H54 (cell line): ENCODE measurements at regions not wholly inside any gene's neighbourhood (a gene's known extent, or its start where the extent isn't known, plus 50 kb on each side); places are given as distances from the start of the nearest gene placed in this dataset.

Experiments used
- DNase-seq: peaks from one replicate; pipeline ENCODE4 v3.0.0; 2011; ENCODE audit warnings: low spot score, mixed read lengths; ENCODE audit not compliant: insufficient read length
- FAIRE-seq: peaks from 3 replicates; lab custom pipeline; 2011; peaks lifted over from hg19 to GRCh38; lab: Jason Lieb, UNC
- POLR2A ChIP-seq: IDR thresholded peaks from 2 replicates; pipeline ENCODE4 v1.6.1; 2011; ENCODE audit warnings: low read depth, mild to moderate bottlenecking, low read length

DNA sequence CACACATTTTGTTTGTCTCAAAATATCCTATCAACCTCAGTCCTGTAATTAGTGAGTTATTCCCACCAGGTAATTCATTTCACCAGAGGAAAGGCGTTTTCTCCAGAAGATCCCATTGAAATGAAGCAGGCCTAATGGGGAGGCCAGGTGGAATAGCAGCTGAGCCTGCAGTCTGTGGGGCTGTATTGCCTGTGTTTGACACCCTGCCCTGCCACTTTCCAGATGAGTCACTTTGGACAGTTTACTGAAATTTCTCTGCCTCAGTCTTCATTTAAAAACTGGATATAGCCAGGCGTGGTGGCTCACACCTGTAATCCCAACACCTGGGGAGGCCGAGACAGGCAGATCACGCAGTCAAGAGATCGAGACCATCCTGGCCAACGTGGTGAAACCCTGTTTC, 78.1 kb upstream of the PPP2R5A start:
- no peak for TF ChIP-seq POLR2A
- FAIRE-seq = no peak
- no peak for DNase-seq

DNA sequence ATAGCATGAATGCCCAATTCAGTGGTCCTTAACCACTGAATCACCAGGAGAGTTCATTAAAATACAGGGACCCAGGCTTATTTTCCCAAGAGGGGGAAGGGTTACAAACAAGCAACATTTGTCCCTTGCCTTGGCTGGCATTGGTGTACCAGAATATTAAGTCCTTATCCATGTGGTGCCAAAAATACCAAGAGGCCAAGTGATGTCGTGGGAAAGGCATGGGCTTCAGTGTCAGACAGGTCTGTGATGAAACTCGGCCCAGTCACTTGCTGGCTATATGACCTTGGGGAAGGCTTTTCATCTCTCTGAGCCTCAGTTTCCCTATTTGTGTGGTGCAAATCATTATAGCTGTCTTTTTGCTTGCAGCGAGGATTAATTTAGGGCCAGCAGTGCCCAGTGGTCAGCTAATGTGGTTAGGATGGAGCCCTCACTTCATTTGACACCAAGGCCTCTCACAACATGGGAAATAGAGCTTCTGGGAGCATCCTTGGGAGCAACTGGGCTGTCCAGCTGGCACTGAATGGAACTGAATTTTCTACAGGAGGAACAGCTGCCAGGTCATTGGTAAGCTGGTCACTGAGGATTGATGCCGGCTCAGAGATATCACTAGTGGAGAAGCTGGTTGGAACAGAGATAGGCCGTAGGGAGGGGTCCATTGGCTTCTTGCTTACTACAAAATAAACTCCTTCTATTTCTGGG, 77.2 kb upstream of the PPP2R5A start:
- FAIRE-seq (no peak), DNase-seq (no peak)
- no peak for TF ChIP-seq POLR2A

DNA sequence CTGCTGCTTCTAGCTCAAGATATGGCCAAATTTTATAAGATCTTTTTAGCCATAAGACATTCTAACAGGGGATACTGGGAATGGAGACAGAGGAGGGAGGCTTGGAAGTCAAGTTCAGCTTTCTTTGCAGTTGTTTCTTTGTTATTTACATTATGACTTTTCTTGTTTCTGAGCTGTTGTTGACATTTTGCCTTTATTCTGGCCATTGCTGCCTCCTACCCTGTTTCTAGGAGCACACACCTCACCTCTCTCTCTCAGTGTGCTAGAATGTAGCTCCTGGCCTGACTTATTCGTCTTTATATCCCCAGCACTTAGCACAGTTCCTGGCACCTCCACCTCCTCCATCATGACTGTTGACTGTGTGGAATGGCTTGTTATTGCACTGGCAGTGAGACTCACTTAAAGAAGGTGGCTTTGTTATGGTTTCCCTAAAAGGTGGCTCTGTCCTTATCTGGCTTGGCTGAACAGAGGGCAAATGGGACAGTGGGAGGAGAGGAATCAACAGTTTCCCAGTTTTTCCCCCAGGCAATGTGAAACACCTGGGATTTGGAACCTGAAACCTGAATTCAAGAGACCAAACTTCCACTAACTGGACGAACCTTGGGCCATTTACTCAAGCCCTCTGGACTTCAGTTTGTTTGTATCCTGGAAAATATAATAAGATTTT, 76.1 kb upstream of the PPP2R5A start:
- no peak for TF ChIP-seq POLR2A
- no peak for FAIRE-seq
- DNase-seq = no peak

DNA sequence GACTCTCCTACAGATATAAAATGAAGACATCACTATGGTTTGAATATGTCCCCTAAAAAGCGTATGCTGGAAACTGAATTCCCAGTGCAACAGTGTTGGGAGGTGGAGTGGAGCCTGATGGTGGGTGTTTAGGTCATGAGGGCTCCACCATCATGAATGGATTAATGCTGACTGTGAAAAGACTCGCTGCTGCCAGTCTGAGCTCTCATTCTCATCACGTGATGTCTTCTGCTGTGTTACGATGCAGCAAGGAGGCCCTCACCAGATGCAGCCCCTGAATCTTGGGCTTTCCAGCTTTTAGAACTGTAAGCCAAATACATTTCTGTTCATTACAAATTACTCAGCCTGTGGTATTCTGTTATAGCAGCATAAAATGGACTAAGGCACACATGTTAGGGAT, 73.8 kb upstream of the PPP2R5A start:
- DNase-seq (no peak), FAIRE-seq (no peak)
- no peak for TF ChIP-seq POLR2A

DNA sequence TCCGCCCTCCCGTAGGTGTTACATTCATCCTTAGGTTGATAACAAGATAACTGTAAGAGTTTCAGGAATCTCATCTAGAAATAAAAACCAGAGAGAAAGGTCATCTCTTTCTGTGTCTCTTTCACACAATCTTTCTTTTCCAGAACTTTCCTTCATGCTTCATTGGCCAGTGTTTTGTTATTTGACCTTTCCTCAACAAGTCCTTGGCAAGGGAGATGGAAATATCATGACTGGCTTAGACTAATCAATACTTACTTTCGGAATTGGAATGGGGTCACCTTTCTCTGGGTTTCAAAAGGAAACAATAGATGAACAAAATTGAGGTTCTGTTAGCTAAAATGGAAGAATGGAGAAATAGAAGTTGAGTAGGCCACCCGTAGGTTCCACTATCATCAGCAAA, 72.9 kb upstream of the PPP2R5A start:
- DNase-seq = no peak
- no peak for FAIRE-seq
- TF ChIP-seq POLR2A = no peak

DNA sequence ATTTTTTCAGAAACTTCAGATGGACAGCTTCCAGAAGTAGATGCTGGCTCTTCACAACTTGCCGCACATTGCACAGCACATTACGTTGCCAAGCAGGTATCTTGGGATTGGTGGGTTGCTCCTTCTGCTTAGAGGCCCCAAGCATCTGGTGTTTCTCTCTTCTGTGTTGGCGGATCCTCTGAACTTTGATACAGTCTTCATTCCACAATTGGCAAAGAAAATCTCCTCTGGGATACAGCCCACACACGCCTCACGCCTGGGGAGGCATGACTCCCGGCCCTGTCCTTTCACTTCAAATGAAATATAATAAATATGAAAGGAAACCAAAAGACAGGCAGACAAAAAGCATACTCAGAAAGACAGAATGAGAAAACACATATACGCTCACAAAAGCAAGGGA, 72.3 kb upstream of the PPP2R5A start:
- no peak for TF ChIP-seq POLR2A
- no peak for FAIRE-seq
- no peak for DNase-seq

DNA sequence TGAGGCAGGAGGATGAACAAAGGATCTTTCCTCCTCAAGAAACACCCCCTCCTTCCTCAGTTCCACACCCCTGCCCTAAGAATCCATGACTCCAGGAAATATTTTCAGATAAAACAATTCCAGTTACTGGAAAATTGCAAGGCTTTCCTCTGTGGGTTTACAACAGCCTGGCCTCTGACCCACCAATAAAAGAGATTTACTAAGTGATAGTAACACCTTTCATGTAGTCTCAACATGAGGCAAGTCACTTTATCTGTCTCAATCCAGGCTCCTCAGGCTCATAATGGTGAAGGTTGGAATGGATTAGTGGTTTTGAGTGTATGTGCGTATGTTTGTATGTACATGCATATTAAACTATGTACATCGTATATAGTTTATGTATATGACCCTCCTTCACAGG, 71.4 kb upstream of the PPP2R5A start:
- DNase-seq = no peak
- no peak for TF ChIP-seq POLR2A
- FAIRE-seq = no peak

DNA sequence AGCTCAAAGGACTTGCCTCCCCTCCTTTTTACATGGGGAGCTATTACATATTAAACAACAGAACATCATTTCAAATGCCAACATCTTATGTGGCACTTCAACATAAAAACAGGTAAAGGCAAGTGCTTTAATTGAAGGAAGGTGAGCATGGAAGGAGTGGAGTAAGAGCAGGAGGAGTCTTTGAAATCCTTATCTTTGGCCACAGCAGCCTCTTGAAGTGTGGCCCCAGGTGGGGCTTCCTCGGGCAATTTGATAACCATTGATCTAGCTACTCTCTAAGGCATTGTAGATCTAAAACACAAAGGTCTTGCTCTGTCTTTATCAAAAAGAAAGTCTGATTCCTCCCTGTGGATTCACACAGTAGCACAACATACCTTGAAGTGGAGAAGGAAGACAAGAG, 70.9 kb upstream of the PPP2R5A start:
- TF ChIP-seq POLR2A = no peak
- no peak for DNase-seq
- FAIRE-seq = no peak

DNA sequence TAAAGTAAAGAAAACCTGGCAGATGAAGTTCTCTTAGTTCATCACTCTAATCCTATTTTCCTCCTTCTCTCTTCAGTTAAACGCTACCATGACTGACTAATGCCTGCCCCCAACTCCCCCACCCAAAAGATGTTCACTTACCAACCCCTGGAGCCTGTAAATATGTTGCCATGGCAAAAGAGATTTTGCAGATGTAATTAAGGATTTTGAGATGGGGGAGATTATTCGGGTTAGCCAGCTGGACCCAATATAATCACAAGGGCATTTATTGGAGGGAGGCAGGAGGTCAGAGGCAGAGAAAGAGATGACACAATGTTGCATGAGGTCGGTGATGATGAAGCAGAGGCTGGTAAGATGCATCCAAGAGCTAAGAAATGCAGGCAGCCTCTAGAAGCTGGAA, 69.3 kb upstream of the PPP2R5A start:
- DNase-seq = no peak
- no peak for FAIRE-seq
- TF ChIP-seq POLR2A = no peak

DNA sequence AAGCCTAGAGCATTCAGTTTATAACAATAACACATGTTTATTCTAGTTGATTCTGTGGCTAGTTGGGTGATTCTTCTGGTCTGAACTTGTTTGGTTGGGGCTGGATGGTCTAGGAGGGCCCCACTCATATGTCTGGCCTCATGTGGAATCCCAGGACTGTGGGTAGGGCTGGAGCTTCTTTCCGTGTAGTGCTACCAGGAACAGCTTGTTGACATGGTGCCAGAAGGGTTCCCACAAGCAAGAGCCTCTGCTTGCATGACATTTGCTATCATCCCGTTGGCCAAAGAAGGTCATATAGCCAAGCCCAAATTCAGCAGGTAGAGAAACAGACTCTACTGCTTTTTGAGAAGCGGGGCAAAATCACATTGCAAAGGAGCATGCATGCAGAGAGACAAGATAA, 67.6 kb upstream of the PPP2R5A start:
- no peak for DNase-seq
- TF ChIP-seq POLR2A = no peak
- no peak for FAIRE-seq

DNA sequence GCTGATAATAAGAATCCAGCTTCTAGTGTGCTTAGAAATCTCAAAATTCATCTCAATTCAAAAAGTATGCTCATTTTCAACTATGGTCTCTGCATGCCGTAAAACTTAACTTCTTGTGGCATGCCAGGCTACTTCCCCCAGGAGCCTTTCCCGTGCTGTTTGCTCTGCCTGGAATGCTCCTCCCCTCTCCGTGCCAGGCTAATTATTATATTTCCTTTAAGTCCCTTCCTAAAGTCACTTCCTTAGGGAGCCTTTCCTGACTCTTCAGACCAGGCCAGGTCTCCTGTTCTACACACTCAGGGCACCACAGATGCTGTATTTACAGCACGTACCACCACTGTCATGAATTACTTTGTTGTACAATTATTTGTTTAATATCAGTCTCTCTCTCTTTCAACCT, 67.1 kb upstream of the PPP2R5A start:
- FAIRE-seq (no peak), DNase-seq (no peak)
- TF ChIP-seq POLR2A = no peak

DNA sequence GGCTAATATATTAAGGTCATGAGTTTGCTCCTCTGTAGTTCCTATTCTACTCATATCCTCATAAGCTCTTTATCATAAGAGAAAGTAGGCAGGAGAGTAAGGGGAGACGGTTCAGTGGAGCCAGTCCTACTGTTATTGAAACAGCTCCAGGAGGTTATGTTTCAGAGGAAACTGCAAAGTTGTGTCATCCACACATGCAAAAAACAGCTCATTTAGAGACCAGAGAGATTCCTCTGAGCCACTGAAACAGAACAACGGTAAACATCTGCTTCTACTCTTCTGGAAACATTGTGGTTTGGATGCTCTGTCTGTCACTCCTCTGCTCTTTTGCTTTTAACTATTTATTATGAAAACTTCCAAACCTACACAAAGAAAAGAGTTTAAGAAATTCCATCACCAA, 66.3 kb upstream of the PPP2R5A start:
- no peak for TF ChIP-seq POLR2A
- FAIRE-seq = no peak
- no peak for DNase-seq

DNA sequence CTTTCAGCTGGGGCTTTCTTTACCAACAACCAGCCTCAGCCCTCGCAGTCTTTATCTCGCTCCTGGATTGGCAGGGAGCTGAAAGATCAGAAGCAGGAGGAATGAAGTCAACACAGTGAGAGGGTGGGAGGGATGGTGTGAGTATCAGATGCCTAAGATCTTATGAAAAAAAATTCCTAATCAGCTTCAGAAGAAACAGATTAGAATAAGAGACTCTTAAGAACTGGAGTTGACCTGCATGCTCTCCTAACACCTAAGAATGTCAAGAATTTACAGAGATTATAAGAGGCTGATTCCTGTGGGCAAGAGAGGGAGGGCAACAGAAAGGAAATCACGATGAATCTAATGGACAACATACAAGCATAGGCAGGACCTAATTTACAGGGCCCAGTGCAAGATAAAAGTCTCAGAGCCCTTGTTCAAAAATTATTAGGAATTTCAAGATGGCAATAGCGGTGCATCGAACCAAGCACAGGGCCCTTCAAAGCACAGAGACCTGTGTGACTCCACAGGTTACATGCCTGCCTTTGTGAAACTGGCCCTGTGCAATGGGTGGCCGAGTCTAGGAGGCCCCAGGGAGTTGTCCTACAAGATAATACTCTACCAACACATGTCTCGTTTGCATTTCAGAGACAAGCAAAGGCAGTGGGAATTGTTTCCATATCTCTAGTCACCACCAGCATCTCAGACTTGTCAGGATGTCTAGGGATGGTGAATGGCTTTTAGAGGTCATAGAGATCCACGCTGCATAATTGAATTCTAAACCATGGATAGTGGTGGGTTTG, 65.3 kb upstream of the PPP2R5A start:
- DNase-seq (no peak), FAIRE-seq (no peak)
- TF ChIP-seq POLR2A = no peak

DNA sequence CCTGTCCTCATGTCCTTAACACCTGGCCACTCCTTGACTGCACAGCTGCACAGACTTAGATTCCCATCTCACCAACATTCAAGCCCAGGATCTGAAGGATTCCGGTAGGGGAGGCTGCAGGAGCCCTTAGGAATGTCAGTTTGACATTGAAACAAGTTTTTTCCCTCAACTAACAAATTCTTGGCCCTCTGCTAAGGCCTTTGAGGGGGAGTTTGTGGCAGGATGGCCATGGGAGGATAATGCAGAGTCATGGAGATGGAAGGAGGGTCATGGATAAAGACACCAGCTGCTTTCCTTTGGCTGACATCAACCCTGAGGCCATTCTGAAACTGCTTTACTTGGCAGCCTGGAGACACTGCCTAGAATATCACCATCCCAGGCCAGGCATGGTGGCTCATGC, 63.4 kb upstream of the PPP2R5A start:
- no peak for FAIRE-seq

More for the DNA sequence above, 63.4 kb upstream of the PPP2R5A start:
- no peak for TF ChIP-seq POLR2A
- no peak for DNase-seq
